SHP77 (cell line): ENCODE measurements at regions not wholly inside any gene's neighbourhood (a gene's known extent, or its start where the extent isn't known, plus 50 kb on each side); places are given as distances from the start of the nearest gene placed in this dataset.
"Not testable (repeated sequence)": the region's sequence is repeated elsewhere in the genome, so short reads cannot be mapped to it uniquely, and the experiment has no call there.

Source experiments
- DNase-seq, 2 experiments: peaks; one replicate each; lab custom pipeline; 2025; lab: John Stamatoyannopoulos, UW

DNA sequence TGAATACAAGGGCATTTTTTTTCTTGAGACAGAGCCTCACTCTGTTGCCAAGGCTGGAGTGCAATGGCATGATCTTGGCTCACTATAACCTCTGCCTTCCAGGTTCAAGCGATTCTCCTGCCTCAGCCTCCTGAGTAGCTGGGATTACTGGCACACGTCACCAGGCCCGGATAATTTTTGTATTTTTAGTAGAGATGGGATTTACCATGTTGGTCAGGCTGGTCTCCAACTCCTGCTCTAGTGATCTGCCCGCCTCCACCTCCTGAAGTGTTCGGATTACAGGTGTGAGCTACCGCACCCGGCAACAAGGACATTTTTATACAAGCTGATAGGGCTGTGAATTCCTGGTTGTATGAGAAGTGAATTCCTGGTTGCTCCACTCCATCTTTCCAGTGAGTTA lies 577.7 kb upstream of the TPTE start:
- DNase-seq = not testable (repeated sequence)

DNA sequence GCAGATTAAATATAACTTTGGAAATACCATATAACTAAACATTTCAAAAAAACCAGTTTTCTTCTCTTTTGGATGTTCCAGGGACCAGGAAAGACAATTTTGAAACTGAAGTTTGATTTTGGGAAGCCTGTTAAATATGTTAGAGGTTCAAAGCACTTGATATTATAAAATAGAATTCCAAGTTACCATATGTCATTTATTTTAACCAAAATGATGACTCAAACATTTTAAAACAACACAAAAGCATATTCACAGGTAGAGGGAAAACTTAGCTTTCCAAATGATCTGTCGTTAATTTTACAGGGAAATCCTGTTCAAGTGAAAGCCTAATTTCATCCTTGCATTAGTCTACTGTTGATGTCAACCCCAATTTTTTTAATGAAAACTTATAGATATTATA lies 575.3 kb upstream of the TPTE start:
- not testable (repeated sequence) for DNase-seq

DNA sequence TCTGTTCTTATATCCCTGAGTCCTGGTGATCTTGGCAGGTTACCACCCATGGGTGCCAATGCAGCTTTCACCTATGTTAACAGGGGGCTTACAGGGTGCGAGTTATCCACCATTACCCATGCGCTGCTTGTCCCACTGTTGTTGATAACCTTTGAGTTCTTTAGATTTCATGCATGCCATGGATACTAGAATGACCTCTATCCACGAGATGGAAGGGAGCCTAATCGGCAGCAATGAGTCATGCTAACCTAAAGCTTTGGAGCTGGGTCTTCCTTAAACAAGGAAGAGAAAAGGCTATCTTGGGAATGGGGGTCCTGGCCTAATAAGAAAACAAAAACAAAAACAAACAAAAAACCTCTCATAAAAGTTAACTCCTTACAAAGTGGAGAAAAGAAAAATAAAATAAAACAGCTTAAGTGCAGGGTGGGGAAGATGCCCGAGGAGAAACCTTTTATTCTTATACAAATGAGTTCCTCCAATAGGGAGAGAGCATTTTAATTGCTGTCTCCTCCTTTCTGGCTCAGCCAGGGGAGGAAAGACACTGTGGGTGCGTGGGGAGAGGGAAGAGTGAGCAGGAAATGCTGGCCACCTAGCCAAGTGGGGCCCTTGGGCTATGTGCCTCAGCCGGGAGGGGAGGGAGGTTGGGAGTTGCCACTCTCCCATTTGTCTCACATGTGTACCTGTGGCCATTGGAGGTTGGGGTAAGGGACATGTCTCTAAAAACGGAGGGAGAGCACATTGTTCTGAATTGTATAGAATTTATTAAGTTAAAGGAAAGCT lies 571.7 kb upstream of the TPTE start:
- not testable (repeated sequence) for DNase-seq

DNA sequence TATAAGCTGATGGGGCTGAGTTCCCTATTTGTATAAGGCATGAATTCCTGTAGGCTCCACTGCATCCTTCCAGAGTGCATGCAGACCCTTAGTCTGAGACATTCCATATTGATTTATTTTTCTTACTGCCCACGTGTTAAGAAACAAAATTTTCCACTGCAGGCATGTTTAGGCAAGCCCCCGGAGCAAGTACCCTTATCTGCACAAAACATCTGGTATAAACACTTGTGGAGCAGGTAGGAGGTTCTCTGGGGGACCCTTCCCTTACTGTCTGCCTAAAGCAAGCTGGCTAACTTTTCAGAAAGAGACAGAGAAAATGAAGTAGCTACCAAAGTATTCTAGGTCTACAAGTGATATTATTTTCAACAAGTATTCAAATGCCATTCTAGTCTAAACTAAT lies 571.0 kb upstream of the TPTE start:
- DNase-seq = not testable (repeated sequence)

DNA sequence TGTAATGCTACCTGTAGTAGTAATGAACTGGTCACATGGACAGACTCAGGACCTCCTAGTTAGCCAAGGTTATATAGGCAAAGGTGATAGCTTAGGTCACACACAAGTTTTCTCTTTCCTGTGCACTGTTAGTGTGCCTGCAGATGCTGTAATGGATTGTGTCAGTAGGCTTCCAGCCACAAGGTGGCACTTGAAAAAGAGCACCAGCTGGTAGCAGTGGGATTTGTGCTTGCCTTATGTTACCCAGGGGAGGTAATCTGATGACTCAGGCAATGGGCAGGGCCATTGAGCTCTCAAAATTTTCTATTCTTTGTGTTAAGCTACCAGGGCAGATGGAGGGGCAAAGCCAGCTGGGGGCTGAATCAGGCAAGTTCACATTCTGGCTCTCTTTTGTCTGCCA lies 562.6 kb upstream of the TPTE start:
- not testable (repeated sequence) for DNase-seq

DNA sequence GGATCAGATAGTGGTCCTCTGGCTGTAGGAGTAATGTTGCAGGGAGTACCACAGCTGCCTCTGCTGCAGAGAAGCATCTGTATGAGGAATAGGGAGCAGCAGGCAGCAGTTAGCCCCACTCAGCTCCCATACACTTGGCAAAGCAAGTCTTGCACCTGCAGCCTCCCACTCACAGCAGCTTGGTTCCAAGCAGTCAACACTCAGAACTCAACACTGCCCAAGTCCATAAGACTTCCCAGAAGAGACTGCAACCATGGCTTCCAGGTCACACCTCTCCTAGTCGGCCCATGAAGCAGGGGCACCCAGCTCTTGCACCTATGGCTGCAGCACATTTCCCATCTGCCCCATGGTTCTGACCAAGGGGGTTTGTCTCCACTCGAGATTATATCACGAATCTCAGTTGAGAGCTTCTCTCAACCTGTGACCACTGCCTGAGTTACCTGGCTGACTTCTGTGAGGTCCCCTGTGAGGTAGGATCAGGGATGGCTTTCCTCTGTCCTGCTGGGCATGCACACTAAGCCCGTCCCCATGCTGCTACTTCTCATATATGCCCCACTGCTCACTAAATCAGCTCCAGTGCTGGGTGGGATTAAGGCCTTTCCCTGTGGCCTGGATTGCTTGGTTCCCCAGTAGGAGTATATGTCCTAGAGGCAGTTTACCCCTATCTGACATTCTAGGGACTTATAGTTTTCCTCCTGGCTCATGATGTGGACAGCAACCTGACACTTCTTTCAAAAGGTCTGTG lies 562.0 kb upstream of the TPTE start:
- DNase-seq = not testable (repeated sequence)

DNA sequence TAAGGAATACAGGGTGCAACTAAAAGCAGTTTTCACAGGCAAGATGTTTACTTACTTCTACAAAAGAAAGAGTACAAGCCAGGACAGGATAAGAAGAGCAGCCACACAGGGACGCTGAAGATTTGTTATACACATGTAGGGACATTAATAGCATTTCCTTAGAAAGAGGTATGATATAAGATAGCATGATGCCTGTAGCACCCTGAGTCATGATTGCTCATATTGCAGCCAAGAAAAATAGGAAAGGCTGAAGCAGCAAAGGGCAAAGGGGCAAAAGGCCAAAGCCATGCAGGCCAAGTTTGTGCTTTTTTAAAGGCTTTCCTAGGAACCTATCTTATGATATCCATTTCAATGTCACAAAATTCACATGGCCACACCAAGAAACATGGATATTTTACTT lies 552.0 kb upstream of the TPTE start:
- DNase-seq = not testable (repeated sequence)

DNA sequence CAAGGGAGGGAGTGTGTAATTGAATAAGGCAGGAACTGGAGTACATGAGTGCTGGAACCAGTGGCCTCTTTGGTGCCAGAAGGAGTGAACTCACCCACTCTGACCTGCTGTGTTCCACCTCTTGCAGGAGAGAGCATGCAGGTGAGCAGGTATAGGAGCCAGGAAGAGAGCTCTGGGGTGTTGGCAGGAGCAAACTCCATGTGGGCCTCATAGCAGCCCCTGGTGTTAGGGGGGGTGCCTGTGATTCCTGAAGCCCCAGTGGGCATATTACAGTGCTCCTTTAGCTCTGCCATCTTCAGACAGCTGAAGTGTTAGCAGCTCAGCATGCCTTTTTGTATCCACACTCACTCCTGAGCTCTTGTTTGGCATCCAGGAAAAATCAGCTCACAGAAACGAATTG lies 549.4 kb upstream of the TPTE start:
- not testable (repeated sequence) for DNase-seq

DNA sequence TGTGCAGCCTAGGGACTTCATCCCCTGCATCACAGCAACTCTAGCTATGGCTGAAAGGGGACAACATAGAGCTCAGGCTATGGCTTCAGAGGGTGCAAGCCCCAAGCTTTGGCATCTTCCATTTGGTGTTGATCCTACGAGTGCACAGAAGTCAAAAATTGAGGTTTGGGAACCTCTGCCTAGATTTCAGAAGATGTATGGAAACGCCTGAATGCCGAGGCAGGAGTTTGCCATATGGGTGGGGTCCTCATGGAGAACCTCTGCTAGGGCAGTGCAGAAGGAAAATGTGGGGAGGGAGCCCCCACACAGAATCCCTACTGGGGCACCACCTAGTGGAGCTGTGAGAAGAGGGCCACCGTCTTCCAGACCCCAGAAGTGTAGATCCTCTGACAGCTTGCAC lies 543.0 kb upstream of the TPTE start:
- DNase-seq = not testable (repeated sequence)

DNA sequence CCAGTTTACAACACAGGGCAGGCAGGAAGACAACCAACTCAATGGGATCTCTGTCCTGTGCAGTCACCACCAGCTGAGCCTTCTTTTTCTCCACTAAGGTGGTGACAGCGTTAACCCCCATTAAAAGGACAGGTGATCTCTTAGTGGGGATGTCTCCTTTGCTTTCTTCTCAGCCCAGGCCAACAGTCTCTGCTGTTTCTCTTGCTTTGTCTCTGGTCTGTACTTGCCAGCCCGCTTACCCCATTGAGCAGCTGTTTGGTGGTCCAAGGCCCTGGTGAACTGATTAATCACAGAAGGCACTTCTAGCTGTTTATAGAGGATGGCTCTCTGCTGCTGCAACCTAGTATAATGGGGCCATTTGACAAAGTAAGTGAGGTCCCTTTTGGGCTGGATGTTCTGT lies 523.9 kb upstream of the TPTE start:
- not testable (repeated sequence) for DNase-seq

DNA sequence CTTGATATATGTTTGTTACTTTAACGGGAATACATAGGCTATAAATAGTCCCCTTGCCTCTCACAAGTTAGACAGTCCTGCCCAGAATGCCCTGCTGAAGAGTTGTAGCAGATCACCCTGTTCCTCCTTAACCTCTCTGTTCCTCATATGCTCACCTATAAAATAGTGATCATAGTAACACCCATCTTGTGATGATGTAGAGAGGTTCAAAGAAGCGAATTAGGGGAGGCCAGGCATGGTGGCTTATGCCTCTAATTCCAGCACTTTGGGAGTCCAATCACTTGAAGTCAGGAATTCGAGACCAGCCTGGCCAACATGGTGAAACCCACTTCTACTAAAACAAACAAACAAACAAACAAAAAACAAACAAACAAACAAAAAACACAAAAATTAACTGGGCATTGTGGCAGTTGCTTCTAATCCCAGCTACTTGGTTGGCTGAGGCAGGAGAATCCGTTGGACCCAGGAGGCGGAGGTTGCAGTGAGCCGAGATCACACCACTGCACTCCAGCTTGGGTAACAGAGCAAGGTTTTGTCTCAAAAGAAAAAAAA lies 518.5 kb upstream of the TPTE start:
- not testable (repeated sequence) for DNase-seq

DNA sequence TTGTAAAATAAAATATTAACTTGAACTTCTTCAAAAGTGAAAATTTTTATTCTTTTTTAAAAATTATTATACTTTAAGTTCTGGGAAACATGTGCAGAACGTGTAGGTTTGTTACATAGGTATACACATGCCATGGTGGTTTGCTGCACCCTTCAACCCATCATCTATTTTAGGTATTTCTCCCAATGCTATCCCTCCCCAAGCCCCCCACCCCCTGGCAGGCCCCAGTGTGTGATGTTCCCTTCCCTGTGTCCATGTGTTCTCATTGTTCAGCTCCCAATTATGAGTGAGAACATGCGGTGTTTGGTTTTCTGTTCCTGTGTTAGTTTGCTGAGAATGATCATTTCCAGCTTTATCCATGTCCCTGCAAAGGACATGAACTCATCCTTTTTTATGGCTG lies 515.6 kb upstream of the TPTE start:
- not testable (repeated sequence) for DNase-seq

DNA sequence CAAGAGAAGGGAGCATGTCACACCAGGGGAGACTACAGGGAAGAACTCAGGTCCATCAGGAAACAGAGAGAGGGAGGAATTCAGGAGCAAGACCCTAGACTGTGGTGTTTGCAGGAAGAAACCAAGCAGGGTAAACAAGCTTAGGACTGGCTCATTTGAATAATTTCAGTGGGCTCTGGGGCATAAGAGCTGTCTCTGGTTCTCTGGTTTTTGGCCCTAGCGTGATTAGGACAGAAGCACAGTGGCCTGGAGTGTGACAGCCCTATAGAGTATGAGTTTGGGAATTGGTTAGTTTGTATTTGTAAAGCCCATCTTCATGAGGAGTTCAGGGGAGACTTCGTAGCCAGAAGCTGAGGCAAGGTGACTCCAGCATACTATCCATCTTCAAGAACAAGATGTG lies 504.4 kb upstream of the TPTE start:
- not testable (repeated sequence) for DNase-seq

DNA sequence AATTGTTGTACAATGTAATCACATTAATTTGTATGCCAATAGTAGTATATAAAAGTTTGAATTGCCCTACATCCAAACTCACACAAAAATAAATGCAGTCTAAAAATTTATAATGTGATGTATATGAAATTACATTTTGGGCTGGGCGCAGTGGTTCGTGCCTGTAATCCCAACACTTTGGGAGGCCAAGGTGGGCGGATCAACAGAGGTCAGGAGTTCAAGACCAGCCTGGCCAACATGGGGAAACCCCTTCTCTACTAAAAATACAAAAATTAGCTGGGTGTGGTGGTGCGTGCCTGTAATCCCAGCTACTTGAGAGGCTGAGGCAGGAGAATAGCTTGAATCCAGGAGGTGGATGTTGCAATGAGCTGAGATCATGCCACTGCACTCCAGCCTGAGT lies 503.6 kb upstream of the TPTE start:
- DNase-seq = not testable (repeated sequence)

DNA sequence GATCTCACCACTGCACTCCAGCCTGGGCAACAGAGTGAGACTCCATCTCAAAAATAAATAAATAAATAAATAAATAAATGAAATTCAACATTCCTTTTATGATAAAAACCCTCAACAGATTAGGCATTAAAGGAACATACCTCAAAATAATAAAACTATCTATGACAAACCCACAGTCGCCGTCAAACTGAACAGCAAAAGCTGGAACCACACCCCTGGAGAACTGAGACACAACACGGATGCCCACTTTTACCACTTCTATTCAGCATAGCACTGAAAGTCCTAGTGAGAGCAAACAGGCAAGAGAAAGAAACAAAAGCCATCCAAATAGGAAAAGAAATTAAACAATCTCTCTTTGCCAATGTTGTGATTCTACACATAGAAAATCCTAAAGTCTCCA lies 499.9 kb upstream of the TPTE start:
- not testable (repeated sequence) for DNase-seq

DNA sequence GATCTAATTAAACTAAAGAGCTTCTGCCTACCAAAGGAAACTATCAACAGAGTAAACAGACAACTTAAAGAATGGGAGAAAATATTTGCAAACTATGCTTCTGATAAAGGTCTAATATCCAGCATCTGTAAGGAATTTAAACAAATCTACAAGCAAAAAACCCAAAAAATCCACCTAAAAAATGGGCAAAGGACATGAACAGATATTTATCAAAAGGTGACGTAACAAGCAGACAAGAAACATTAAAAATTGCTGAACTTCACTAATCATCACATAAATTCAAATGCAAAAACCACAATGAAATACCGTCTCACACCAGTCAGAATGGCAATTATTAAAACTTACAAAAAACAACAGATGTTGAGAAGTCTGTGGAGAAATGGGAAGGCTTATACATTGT lies 498.6 kb upstream of the TPTE start:
- DNase-seq = not testable (repeated sequence)
